ENCODE measurements at regions not wholly inside any gene's neighbourhood (a gene's known extent, or its start where the extent isn't known, plus 50 kb on each side); places are given as distances from the start of the nearest gene placed in this dataset.
A peak's percentile ranks its signal among the peaks of the same experiment; 100 is the strongest.

DNA sequence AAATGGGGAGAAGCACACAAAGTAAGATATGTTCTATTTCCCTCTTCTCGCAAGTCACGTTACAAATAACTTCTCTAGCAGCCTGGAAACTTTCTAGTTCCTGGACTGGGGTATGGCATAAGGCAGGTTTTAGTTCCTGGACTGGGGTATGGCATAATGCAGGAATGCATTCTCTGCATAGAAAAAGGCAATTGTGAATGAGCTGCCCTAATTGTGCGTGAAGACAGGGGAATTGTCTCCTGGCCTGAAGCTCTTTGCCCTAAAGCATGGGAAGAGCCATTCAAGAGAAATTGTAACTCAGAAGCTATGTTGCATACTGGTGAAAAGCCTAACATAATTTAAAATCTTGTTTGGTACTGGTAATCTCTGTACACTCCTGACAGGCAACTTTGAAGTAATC lies 54.3 kb upstream of the CBLB start:
- DNase-seq (ENCODE audit: low spot score): no peak

DNA sequence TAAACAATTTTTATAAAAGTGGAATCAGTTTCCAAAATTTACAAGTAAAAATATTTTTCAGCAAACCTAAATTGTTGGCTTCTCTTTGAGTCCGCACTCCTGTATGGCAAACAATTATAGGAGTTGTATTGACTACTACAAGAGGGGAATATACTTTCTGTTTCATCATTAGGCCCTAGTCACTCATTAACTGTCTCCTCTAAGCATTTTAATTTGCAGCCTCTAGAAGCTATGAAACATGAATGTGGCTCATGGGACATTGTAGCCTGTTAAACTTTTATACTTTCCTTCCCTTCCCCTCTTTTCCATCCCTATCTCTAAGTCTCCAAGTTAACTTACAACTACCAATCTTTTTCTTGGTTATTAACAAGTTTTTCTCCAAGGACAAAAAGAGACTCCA lies 58.9 kb upstream of the CBLB start:
- no peak for DNase-seq (ENCODE audit: low spot score)

DNA sequence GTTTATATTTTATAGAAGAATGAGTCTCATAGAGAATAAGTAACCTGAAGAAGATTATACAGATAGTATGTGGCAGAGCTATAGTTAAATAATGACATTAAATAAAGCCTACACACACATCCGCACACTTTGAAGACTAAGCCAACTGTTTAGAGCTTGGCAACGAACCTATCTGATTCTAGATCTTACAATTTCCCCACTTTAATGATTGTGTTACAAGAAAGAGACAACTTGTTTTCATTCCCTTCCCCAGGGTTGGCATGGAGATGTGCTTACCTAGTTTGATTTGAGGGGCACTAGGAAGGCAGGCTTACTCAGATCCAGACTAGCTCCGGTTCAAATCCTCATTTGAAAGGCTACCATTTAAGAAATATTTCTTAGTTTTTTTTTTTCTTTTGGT lies 61.9 kb upstream of the CBLB start:
- DNase-seq (ENCODE audit: low spot score): no peak

DNA sequence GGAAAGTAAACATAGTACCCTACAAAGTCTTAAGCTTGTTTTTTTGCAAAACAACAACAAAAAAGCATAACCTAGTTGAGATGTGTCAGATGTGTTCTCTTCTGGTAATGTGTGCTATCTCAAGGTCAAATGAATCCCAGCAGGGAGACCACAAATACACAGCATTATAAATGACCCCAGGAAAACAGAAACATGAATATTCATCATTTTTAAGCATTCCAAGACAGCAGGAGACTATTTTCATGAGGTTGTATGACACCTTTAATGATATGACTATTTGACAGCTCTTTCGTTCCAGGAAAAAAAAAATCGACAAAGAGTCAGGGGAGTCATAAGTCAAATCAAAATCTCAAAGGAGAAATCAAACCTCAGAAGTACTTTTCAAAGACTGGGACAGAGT lies 62.7 kb upstream of the CBLB start:
- no peak for DNase-seq (ENCODE audit: low spot score)

DNA sequence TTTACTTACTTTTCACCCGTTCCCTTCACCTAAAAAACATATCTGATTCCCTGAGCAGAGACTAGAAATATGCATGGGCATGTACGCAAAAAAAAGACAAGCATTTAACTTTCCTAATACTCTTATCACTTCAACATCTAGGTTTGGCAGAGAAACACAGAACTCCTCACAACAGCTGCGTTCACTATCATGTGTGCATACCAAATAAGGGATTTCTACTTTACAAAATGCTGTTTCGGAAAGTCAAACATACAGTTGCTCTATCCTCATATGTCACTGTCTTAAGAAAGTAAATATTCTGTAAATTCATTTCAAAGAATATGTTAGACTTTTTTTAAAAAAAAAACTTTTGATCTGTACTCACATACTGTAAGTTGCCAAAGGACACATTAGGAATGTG lies 65.1 kb upstream of the CBLB start:
- no peak for DNase-seq (ENCODE audit: low spot score)

DNA sequence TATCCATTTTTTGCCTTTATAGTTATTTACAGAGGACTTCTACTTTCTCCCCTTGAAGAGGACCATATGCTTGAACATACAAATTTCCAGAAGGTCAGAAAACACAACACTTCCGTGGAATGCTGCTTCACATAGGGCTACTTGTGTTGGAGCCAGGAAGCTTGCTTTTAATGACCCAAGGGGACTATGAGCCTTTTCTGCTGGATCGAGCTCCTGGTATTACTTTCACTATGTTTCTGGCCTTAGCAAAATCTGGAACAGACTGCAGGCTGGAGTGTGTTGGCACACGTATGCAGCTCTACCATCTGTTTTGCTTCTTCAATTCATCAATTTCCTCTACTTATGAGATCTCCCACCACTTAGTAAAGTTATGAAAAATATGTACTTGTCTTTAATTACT lies 69.3 kb upstream of the CBLB start:
- no peak for DNase-seq (ENCODE audit: low spot score)

DNA sequence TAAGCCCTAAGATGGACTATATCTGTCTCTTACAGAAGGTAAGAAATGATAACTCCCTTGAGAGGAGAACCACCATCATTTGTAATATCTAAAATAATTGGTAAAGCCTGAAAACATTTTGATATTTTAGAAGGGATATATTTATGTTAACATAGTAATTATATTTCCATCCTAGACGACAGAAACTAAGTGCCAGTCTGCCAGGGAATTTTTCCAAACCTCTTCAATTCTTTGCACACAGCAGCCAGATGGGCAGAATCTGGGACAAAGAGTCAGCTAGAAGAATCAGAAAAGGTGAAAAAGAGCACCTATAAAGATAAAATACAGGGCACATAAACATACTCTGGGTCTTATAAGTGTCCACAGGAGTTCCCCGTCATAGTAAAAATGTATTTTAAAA lies 70.0 kb upstream of the CBLB start:
- DNase-seq (ENCODE audit: low spot score): no peak

DNA sequence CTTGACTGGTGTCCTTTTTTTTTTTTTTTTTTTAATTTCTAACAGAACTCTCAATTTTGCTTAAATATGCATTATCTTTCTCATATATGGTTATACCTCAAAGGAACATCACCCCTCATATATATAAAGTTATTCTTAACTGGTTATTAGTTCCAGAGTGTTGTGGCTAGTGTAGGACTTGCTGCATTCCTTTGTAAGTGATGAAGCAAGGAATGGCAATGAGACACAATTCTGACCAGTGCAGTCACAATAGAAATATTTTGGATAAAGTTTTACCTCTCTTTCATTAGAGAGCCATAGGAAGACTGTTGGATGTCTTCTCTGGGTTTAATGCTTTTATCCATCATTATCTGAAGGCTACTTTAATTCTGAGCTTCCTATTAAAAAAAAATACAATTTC lies 75.5 kb upstream of the CBLB start:
- no peak for DNase-seq (ENCODE audit: low spot score)

DNA sequence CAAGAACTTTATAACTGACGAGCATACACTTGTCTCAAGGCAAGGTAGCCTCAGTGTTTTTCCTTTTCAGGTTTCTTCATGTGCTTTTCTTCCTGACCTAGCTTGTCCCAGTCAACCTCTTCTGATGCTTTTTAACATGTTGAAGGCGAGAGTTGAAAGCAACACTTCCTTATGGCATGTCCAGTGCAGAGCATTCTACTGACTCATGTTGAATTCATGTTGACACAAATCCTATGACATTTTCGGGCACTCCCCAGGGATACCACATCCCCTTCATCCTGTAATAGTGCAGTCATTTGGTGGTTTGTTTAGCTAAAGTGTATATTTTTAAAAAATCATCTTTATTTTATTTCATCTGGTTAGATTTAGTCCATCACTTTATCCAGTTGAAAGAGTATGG lies 75.9 kb upstream of the CBLB start:
- DNase-seq (ENCODE audit: low spot score): no peak

DNA sequence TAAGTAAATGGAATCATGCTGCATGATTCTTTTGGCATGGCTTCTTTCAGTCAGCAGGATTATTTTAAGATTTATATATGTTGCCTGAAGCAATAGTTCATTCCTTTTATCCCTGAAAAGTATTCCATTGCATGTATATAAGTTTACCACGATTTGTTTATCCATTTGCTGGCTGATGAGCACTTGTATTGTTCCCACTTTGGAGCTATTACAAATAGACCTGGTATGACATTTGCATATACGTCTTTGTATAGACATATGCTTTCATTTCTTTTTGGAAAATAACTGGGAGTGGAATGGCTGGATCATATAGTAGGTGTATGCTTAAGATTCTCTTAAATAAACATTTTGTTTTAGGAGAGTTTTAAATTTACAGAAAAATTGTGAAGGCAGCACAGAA lies 79.3 kb upstream of the CBLB start:
- no peak for DNase-seq (ENCODE audit: low spot score)

DNA sequence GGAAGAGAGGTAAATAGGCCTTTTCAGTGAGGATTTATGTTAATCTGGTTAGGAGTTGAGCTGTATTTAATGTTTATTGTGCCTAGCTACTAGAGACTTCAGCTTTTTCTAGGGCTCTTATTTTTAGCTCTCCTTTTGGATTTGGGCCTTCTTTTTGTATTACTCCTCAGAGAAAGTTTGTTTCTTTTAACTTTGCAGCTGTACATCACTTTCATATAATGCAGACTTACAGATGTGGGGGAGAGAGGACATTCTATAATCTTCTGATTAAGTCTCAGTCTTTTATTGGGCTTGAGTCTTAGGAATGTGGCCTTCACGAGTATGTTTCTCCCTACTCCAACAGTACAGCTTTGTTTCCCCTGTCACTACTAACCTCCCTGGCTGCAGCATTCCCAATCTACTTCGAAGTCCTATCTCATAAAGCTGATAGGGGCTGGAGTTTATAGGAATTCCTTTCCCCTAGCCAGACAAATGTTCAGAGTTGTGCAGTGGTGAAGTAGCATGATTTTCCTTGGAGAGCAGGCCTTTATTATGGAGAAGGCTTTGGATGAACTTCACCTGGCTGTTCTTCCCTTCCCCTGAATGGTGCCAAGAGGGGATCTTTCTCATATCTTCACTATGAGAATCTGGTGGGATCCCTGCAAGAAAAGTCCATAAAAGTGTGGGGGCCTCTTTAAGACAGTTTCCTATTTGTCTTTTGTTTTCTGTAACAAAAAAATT lies 82.2 kb upstream of the CBLB start:
- DNase-seq (ENCODE audit: low spot score): no peak

DNA sequence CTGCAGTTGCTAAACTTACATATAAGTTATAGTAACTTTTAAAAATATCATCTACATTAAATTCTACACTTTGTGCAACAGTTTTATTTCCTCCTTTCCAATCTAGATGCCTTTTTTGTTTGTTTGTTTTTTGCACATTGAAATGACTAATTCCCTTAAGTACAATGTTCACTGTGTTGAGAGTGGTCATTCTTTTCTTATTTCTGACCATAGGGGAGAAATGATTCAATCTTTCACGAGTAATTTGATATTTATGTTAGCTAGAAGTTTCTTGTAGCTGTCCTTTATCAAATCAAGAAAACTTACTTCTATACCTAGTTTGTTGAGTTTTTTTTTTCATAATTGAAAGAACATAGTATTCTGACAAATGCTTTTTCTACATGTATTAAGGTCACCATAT lies 85.0 kb upstream of the CBLB start:
- DNase-seq (ENCODE audit: low spot score): no peak

DNA sequence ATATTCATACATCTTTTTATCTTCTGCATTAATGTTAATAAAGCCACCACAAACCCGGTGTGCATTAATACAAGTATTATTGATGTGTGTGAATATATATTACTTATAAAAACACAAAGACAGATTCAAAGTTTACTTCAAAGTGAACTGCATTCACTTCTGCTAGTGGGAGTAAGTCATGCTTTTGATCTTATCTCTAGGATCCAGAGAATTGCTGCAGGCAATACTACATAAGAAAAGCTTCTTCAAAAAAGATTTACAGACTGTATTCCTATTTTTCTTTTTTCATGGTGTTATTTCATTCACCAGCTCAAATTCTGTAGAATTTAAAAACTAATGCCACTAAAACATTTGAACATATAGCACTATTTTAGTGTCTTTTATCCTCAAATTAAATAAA lies 87.5 kb upstream of the CBLB start:
- DNase-seq (ENCODE audit: low spot score): no peak

DNA sequence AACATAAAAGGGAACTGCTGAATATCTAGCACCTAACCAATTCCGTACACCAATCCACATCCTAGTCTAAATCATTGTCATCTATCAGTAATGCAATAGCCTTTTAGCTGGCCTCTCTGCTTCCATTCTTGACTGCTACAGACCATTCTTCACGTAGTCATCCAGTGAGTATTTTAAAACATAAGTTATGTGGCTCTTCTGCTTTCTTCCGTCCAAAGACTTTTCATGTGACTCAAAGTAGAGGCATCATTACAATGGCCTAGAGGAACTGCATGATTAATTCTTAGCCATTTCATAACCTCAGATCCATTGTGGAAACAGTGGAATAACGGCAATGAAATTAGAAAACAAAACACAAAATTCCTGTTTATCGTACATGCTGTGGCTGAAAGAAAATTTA lies 88.9 kb upstream of the CBLB start:
- no peak for DNase-seq (ENCODE audit: low spot score)

DNA sequence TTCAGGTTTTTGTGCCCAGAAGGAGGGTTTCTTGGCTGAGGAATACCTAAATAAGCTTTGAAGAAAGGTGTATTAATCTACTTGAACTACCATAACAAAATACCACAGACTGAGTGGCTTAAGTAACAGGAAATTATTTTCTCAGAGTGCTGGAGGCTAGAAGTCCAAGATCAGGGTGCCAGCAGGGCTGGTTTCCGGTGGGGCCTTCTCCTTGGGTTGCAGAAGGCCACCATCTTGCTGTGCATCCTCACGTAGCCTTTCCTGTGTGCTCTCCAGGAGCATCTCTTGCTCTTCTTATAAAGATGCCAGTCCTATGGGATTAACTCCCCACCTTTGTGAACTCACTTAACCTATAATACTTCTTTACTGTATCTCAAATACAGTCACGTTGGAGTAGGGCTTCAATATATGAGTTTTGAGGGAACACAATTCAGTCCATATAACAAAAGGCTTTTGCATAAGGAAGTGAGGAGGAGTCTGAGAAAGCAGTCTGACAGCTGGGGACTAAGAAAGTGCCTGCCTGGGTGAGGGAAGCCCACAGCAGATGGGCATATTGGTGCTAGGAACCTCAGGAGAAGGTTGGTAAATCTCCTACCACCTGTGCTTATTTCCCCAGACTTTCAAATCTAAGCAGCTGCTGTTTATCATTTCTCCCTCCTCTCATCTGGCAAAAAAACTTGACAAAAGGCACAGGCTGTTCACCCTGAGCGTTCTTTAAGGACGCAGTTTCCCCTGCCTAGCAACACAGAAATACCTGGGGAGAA lies 89.6 kb upstream of the CBLB start:
- DNase-seq (ENCODE audit: low spot score): no peak

DNA sequence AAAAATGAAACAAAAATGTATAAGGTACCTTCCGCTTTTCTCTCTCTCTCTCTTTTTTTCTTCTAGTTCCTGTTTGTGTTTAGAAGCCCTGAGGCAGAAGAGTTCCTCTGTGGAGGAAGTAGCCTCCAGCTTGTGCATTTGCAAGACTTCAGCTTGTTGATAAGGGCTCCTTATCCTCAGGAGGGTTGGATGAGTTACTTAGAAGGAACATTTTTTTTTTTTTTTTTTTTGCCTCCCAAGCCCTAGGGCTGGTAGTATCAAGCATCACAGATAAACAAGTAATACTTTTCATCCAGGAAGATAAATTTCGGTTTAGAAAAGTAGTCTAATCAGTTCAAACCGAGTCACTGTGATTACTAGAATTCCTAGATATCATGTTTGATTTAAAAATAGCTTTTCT lies 91.0 kb upstream of the CBLB start:
- DNase-seq (ENCODE audit: low spot score): no peak

DNA sequence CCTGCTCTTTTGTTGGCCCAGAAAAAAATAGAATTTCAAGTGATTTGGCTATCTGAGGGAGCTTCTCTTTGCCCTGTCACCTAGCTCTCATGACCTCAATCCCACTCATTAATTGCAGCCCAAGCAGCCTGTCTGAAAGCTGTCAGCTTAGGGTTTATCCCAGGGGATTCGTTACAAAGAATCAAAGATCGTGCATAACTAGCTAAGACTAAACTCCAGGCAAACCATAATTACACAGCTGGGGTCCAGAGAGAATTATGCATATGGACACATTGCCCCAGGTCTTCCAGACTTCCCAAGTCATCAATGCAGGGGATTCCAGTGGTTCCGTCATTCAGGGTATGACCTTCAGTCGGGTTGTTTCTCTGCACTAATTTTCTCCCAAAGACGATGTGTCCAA lies 91.6 kb upstream of the CBLB start:
- no peak for DNase-seq (ENCODE audit: low spot score)

DNA sequence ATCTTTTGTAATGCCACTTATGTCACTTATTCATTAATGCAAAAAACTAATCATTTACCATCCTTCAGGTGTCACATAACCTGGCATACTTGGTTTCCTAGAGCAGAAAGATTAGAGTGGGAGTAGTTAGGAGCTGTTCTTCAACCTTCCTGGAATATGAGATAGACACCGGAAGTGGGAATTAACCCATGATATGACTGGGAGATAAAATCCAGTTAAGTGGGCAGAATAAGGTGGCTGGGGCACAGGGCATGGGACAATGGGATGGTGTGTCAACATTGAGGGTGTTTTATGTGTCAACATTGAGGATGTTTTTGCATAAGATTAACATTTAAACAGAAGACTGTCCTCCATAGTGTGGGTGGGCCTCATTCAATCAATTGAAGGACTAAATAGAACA lies 94.3 kb upstream of the CBLB start:
- no peak for DNase-seq (ENCODE audit: low spot score)

DNA sequence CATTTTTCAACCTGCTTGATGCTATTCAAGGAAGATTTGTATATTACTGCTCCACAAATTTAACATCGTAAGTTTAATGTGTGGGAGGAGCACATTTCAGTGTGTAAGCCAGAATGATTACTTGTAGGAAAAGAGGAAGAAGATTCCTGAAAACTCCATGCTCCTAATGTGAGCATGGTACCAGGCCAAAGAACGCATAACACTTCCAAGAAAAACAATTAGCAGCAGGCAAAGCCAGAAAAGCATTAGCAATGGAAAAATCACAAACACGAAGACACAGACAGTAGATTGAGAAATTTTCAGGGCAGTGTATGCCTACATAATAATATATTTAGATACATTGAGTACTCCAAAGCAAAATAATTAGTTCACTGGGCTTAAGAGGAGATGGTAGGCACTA lies 96.6 kb upstream of the CBLB start:
- no peak for DNase-seq (ENCODE audit: low spot score)

DNA sequence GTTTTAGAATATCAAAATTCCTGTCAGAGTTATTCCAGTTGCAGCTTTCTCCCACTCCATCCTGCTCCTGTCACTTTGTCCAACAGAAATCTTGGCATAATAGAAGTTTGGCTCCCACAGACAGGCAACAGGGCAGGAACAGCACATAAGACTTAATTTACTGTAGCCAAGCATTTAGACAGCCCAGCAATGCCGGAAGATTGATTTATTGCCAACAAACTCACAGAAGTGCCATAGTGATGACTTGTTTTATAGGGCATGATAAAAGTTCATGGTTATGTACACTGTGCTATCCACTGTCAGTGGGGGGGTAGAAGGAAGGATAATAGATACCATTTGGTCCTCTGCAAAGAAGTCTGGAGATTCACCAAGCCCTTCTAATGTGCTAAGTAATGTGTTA lies 98.3 kb upstream of the CBLB start:
- DNase-seq (ENCODE audit: low spot score): no peak

DNA sequence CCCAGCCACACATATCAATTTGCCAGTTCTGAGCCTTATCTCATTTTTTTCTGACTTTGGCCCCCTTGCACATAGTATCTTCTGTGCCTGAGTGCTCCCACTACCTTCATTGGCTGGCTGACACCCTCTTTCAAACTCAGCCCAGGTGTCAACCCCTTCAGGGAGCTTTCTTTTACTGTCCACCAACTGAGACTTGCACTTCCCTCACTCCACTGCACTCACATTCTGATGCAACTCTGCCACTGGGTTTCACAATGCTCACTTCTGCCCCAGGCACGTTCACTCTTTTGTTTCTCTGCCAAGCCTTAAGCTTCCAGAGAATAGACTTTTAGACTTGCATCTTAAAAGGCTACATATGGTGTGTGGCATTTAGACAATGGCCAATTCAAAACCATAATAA lies 101.5 kb upstream of the CBLB start:
- DNase-seq (ENCODE audit: low spot score): peak; percentile 11

DNA sequence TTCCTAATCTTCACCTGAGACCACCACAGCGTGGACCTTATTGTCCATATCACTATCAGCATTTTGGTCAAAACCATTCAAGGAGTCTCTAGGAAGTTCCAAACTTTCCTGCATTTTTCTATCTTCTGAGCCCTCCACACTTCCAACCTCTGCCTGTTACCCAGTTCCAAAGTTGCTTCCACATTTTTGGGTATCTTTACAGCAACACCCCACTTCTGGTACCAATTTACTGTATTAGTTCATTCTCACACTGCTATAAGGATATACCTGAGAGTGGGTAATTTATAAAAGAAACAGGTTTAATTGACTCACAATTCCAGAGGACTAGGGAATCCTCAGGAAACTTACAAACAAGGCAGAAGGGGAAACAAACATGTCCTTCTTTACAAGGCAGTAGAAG lies 103.3 kb upstream of the CBLB start:
- no peak for DNase-seq (ENCODE audit: low spot score)

DNA sequence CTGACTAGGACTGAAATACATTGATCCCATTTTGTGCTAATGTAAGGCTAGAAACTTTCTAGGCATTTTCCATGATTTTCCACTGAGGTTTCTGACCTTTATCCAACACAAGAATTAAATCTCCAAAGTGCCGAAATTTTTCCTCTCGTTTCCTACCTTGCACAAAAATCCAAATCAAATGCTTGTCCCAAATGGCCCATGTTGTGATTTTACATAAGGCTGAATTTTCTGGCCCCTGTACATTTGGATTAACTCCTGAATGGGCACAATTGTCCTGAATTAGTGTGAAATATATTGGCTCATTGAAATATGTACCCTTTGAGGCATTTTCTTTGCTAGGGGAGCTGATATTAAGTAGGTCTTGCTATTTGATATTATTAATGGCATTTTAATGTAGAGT lies 105.6 kb upstream of the CBLB start:
- DNase-seq (ENCODE audit: low spot score): no peak

DNA sequence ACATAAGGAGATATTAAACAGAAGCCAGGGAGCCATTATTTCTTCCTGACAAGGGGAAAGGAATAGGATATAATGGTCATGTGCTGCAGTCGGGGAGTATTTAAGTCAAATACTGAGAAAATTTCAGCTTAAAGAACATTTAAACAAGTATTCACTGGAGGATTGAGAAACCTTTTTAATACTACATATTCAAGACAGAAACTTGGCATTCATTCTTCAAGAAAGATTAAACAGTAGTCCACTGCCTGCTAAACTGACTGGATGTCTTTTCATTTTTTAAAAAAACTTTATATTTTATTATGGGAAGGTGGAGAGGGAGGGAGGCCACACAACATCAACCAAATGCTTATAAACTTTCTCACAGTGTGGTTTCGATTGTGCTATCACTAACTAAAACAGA lies 107.4 kb upstream of the CBLB start:
- DNase-seq (ENCODE audit: low spot score): no peak

All from HuH-7.5 (cell line).